ENCODE measurements at regions not wholly inside any gene's neighbourhood (a gene's known extent, or its start where the extent isn't known, plus 50 kb on each side); places are given as distances from the start of the nearest gene placed in this dataset.
"Not testable (repeated sequence)": the region's sequence is repeated elsewhere in the genome, so short reads cannot be mapped to it uniquely, and the experiment has no call there.

- Mint-ChIP-seq H3K36me3 (ENCODE audit: insufficient read depth, unreplicated experiment) (no peaks in the 10 kb centered on the region), H3K9me3 (ENCODE audit: unreplicated experiment) (no peaks in the 10 kb centered on the region), H3K27ac (ENCODE audit: unreplicated experiment) (no peak overlapping the region), H3K4me1 (ENCODE audit: low read depth, unreplicated experiment) (no peaks in the 10 kb centered on the region), H3K4me3 (ENCODE audit: unreplicated experiment) (no peak overlapping the region), H3K27me3 (ENCODE audit: insufficient read depth, unreplicated experiment) (no peaks in the 10 kb centered on the region)
- ChIA-PET CTCF (no interaction called here), POLR2A (no interaction called here)
- Histone ChIP-seq H3K4me3 (ENCODE audit: low read depth, low read length) (no peak overlapping the region), H3K9me3 (peaks cover 10% of the 10 kb centered on the region; the same call in 1 of the 2 replicates), H3K36me3 (ENCODE audit: control insufficient read depth, insufficient read depth, low read length) (no peaks in the 10 kb centered on the region), H3K4me1 (no peaks in the 10 kb centered on the region), H3K27me3 (replicated peaks; ENCODE audit: control insufficient read depth, insufficient read depth, low read length) (no peaks in the 10 kb centered on the region; the same call in 1 of the 2 replicates)
- intact Hi-C loops (cut with micrococcal nuclease; ENCODE audit: unreplicated experiment): no loop called here
- no TSS peak for BruUV-seq (replicated peaks)
- no peak for TF ChIP-seq CTCF (IDR thresholded peaks at IDR 0.05; ENCODE audit: insufficient read depth in 1 of 2, low read depth in 1 of 2, low read length in 1 of 2, severe bottlenecking in 1 of 2, unreplicated experiment in 1 of 2)
- no peak for DNase-seq
Observed at GRCh38 chr10:117807441-117807840, 239.3 kb downstream of the RAB11FIP2 start.

DNA sequence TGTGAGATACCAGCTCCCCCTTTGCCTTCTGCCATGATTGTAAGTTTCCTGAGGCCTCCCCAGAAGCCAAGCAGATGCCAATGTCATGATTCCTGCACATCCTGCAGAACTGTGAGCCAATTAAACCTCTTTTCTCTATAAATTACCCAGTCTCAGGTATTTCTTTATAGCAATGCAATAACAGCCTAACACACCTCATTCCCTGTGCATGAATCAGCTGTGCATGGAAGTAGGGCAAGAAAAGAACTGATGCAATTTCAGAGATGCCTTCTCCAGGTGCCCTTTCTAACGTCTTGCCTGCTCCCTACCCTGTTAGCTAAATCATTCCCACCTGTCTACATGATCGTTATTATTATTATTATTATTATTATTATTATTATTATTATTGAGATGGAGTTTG lies 230.9 kb downstream of the RAB11FIP2 start:
- POLR2A ChIA-PET; H3K27me3 Mint-ChIP-seq (ENCODE audit: insufficient read depth, unreplicated experiment): not testable (repeated sequence)

DNA sequence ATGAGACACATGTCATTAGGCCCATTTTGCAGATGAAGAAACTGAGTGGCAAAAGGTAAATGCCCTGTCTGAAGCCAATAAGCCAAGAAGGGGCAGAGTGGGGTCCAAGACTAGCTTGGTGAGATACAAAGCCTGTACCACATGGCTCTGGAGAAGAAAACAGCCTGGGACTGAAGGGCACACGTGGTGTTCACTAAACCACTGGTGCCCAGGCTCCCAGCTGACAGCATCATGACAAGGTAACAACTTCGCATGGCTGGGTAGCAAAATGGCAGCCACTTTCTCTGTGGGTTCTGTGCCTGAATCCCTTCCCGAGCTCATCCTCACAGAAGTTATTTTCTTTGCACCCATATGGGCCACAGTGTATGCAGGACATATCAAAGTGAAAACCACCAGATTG lies 229.6 kb downstream of the RAB11FIP2 start:
- Mint-ChIP-seq H3K27me3 (ENCODE audit: insufficient read depth, unreplicated experiment) (peaks cover 13% of the 10 kb centered on the region), H3K4me3 (ENCODE audit: unreplicated experiment) (no peak overlapping the region), H3K4me1 (ENCODE audit: low read depth, unreplicated experiment) (no peaks in the 10 kb centered on the region), H3K27ac (ENCODE audit: unreplicated experiment) (no peak overlapping the region), H3K36me3 (ENCODE audit: insufficient read depth, unreplicated experiment) (no peaks in the 10 kb centered on the region), H3K9me3 (ENCODE audit: unreplicated experiment) (no peaks in the 10 kb centered on the region)
- H3K9me3 ChIP-seq: no peaks in the 10 kb centered on the region
- intact Hi-C loops (cut with micrococcal nuclease; ENCODE audit: unreplicated experiment): no loop called here
- no peak for DNase-seq
- TF ChIP-seq CTCF (IDR thresholded peaks at IDR 0.05; ENCODE audit: insufficient read depth in 1 of 2, low read depth in 1 of 2, low read length in 1 of 2, severe bottlenecking in 1 of 2, unreplicated experiment in 1 of 2): no peak
- no peaks in the 10 kb centered on the region; the same call in 1 of the 2 replicates for H3K27me3 ChIP-seq (replicated peaks; ENCODE audit: control insufficient read depth, insufficient read depth, low read length)
- H3K4me3 ChIP-seq (ENCODE audit: low read depth, low read length): no peak overlapping the region
- ChIA-PET CTCF (no interaction called here), POLR2A (no interaction called here)
- no peaks in the 10 kb centered on the region for H3K36me3 ChIP-seq (ENCODE audit: control insufficient read depth, insufficient read depth, low read length)
- BruUV-seq (replicated peaks): no TSS peak
- no peaks in the 10 kb centered on the region for H3K4me1 ChIP-seq

More for the DNA sequence above, 230.9 kb downstream of the RAB11FIP2 start:
- BruUV-seq (replicated peaks); H3K4me3 Mint-ChIP-seq (ENCODE audit: unreplicated experiment); H3K9me3 Mint-ChIP-seq (ENCODE audit: unreplicated experiment); intact Hi-C loops (cut with micrococcal nuclease; ENCODE audit: unreplicated experiment); CTCF ChIA-PET; H3K4me1 ChIP-seq; H3K27ac Mint-ChIP-seq (ENCODE audit: unreplicated experiment); H3K4me3 ChIP-seq (ENCODE audit: low read depth, low read length); H3K27me3 ChIP-seq (replicated peaks; ENCODE audit: control insufficient read depth, insufficient read depth, low read length); H3K36me3 ChIP-seq (ENCODE audit: control insufficient read depth, insufficient read depth, low read length); DNase-seq; H3K9me3 ChIP-seq; H3K36me3 Mint-ChIP-seq (ENCODE audit: insufficient read depth, unreplicated experiment); H3K4me1 Mint-ChIP-seq (ENCODE audit: low read depth, unreplicated experiment): not testable (repeated sequence)

GRCh38 chr10:117818721-117819120 lies 228.0 kb downstream of the RAB11FIP2 start:
- H3K4me1 ChIP-seq: no peaks in the 10 kb centered on the region
- no peak overlapping the region for H3K4me3 ChIP-seq (ENCODE audit: low read depth, low read length)
- Mint-ChIP-seq H3K36me3 (ENCODE audit: insufficient read depth, unreplicated experiment) (no peaks in the 10 kb centered on the region), H3K9me3 (ENCODE audit: unreplicated experiment) (no peaks in the 10 kb centered on the region), H3K27me3 (ENCODE audit: insufficient read depth, unreplicated experiment) (peaks cover 13% of the 10 kb centered on the region), H3K27ac (ENCODE audit: unreplicated experiment) (no peak overlapping the region), H3K4me1 (ENCODE audit: low read depth, unreplicated experiment) (no peaks in the 10 kb centered on the region), H3K4me3 (ENCODE audit: unreplicated experiment) (no peak overlapping the region)
- POLR2A ChIA-PET: no interaction called here
- no peaks in the 10 kb centered on the region for H3K36me3 ChIP-seq (ENCODE audit: control insufficient read depth, insufficient read depth, low read length)
- no peaks in the 10 kb centered on the region for H3K9me3 ChIP-seq
- no TSS peak for BruUV-seq (replicated peaks)
- CTCF ChIA-PET: no interaction called here
- intact Hi-C loops (cut with micrococcal nuclease; ENCODE audit: unreplicated experiment): no loop called here
- no peak for TF ChIP-seq CTCF (IDR thresholded peaks at IDR 0.05; ENCODE audit: insufficient read depth in 1 of 2, low read depth in 1 of 2, low read length in 1 of 2, severe bottlenecking in 1 of 2, unreplicated experiment in 1 of 2)
- H3K27me3 ChIP-seq (replicated peaks; ENCODE audit: control insufficient read depth, insufficient read depth, low read length): no peaks in the 10 kb centered on the region; the same call in 1 of the 2 replicates
- no peak for DNase-seq

Measured in Caco-2 (cell line).